ENCODE measurements at regions not wholly inside any gene's neighbourhood (a gene's known extent, or its start where the extent isn't known, plus 50 kb on each side); places are given as distances from the start of the nearest gene placed in this dataset.

DNA sequence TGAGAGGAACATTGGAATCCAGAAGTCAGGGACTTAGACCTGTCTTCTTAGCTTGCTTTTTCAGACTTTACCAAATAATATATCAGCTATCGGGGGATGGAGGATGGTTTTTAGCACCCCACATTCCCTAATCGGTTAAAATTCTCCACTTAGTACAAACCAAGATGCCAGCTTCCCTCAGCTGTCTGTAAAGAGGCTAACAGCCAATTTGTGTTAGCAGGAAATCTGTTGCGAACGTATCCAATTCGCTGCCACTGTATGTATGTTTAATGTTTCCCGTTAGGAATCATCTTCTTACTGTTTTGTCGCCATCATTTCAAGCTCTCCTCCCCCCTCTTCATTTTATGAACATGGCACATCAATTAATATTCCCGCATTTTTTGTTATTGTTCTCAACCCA, 289.0 kb downstream of the BCL11B start:
- TF ChIP-seq POLR2A (IDR thresholded peaks at IDR 0.05; ENCODE audit: low read depth, low read length): no peak
- TF ChIP-seq POLR2AphosphoS5 (IDR thresholded peaks at IDR 0.05; ENCODE audit: low read depth, low read length): no peak
- TF ChIP-seq SPI1 (IDR thresholded peaks at IDR 0.05; ENCODE audit: low read depth, low read length): no peak
- no peak for TF ChIP-seq TAF1 (IDR thresholded peaks at IDR 0.05; ENCODE audit: low read depth, low read length)
- no peak for TF ChIP-seq PAX5 (IDR thresholded peaks at IDR 0.05; ENCODE audit: insufficient read depth, low read length, severe bottlenecking)
- no peak for TF ChIP-seq POU2F2 (IDR thresholded peaks at IDR 0.05; ENCODE audit: low read depth, low read length)

Data from GM12891 (cell line).